NCI-H2107 (cell line): ENCODE measurements at regions not wholly inside any gene's neighbourhood (a gene's known extent, or its start where the extent isn't known, plus 50 kb on each side); places are given as distances from the start of the nearest gene placed in this dataset.
A peak's percentile ranks its signal among the peaks of the same experiment; 100 is the strongest.

Experiments used
- DNase-seq: peaks from one replicate; lab custom pipeline; 2025; lab: John Stamatoyannopoulos, UW

DNA sequence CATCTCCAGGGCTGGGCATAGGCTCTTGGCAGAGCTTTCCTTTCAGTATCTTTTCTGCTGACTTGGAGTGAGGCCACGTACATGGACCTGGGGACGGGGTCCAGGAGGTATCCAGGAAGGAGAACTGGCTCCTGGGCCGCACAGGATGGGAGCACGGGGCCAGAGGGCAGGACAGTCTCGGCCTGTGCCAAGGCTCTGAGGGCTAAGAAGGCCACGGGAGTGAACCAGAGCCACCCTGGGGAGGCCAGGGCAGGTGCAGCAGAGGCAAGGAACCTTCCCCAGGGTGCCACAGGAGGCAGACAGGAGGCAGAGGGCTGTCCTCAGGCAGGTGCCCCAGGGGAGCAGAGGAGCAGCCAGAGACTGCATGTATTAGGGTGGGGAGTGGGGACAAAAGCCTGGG, 50.3 kb downstream of the PLXNA1 start:
- no peak for DNase-seq

DNA sequence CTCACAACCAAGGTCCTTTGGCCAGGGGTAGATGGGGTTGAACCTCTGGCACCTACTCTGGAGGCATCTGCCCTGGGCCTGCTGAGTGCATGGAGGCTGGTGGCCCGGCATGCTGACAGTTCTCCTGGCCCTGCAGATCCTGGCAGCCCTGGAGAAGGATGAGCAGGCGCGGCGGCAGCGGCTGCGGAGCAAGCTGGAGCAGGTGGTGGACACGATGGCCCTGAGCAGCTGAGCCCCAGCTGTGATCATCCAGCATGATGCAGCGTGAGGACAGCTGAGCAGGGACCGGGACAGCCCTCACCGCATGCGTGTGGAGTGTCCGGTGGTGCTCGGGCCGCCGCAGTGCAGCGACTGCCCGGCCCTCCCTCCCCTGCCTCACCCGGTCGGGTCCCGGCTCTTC, 50.9 kb downstream of the PLXNA1 start:
- no peak for DNase-seq

DNA sequence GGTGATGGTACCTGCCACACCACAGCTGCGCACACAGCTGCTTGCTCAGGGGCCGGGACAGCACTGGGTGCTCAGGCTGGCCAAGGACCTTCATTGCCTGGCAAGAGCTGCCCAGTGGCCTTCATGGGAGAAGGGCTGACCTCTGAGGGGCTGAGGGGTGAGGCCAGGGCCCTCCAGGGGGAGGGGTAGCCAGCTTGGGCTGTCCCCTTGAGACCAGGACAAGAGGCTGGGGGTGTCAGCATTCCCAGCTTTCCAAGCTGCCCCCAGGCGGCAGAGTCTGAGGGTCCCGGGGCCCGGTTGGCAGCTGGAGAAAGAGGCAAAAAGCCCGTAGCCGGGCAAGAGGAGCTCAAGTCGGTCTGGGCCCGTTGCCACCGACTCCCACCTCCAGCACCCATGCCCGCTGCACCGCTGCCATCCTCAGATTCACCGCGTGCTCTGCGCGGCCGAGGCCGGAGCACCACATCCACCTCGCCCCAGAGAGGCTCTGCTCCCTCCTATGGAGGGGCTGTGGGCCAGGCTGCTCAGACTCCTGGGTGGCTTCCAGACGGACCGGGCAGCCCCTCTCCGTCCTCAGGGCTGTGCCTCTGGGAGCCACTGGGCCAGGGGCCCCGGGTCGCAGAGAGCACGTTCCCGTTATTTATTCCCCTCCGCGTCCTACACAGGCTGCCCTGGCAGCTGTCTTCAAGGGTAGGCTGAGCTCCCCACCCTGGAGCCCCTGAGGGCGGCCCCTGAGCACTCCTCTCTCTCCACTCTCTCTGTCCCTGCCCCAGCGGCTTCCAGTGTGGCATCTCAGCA, 51.5 kb downstream of the PLXNA1 start:
- no peak for DNase-seq

GRCh38 chr3:127034990-127035652, 52.2 kb downstream of the PLXNA1 start:
- DNase-seq, result no peak

GRCh38 chr3:127035677-127036076, 52.8 kb downstream of the PLXNA1 start:
- no peak for DNase-seq

DNA sequence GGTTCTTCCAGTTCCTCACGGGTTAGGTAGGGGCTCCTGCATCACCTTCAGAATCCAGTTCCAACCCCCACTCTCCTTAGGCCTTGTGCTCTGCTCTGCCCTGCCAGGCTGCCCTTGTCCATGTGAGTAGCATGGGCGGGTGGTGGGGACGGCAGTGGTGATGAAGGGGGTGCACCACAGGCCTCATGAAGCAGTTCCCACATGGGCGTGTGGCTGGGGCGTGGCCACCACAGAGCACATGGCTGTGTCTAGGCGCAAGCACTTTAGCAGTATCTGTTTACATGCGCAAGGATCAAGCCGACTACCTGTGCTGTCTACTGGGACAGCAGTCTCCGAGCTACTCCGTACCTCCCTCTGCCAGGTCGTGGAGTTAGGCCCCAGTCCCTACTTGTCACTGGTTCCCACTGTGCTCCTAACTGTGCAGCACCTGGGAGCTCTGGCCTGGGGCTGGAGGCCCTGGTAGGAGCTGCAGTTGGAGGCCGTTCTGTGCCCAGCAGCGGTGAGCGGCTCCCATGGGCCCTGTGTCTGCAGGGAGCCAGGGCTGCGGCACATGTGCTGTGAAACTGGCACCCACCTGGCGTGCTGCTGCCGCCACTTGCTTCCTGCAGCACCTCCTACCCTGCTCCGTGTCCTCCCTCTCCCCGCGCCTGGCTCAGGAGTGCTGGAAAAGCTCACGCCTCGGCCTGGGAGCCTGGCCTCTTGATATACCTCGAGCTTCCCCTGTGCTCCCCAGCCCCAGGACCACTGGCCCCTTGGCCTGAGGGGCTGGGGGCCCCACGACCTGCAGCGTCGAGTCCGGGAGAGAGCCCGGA, 53.5 kb downstream of the PLXNA1 start:
- peak; percentile 80 for DNase-seq

DNA sequence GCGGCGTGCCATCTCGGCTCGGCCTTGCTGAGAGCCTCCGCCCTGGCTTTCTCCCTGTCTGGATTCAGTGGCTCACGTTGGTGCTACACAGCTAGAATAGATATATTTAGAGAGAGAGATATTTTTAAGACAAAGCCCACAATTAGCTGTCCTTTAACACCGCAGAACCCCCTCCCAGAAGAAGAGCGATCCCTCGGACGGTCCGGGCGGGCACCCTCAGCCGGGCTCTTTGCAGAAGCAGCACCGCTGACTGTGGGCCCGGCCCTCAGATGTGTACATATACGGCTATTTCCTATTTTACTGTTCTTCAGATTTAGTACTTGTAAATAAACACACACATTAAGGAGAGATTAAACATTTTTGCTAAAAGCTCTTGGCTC, 54.1 kb downstream of the PLXNA1 start:
- no peak for DNase-seq

DNA sequence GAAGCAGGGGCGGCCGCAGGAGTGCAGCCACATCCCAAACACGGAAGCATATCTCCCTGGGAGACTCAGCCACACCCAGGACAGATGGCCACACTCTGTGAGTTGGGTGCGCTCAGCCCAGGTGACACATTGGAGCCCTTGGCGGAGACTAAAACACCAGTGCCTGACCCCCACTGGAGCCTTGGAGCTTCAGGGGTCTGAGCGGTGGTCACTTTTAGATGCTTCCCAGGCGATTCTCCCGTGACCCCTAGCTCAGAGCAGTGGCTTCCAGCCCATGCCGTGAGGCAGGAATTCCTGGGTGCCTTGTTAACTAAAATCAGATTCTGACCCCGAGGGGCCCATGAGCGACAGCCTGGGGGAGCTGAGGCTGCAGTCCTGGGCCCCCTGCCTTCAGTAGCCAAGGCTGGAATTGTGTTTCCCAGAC, 54.5 kb downstream of the PLXNA1 start:
- no peak for DNase-seq

- DNase-seq, result no peak
Observed at GRCh38 chr3:127037971-127038446, 55.1 kb downstream of the PLXNA1 start.

- no peak for DNase-seq
Observed at GRCh38 chr3:127038466-127038865, 55.6 kb downstream of the PLXNA1 start.

GRCh38 chr3:127038923-127039581, 56.1 kb downstream of the PLXNA1 start:
- DNase-seq, result no peak

DNA sequence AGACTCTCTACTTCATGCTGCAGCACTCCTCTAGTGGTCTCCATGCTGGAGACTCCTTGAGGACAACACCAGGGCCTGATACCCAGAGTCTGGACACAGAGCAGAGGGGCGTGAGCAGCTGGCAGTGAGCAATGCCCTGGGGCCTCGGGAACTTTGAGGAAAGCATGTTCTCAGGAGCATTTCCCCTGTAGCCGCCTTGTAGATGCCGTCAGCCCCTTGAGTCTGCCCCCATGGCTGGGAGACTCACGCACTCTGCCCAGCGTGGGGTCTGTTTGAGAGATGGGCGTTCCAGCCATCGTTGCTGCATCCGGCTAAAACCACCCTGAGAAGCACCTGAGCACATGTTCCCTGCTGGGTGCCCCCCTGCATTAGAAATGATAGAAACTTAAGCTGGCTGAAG, 56.8 kb downstream of the PLXNA1 start:
- DNase-seq, result no peak

DNA sequence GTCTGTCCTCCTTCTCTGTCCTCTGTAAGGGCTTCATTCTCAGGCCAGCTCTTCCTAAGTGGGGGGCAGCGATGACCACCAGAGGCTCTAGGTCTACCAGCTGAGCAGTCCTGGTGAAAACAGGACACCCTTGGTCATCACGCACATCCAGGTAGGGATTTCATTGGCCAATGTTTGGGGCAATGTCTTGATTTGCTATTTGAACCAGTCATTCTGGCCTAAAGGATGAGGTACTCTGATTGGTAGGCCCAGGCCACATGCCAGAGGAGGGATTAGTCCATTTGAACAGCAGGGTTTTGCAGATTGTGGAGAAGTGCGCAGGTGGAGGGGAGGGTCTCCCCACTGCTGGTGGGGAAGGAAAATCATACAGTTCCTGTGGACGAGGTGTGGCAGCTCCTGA, 57.3 kb downstream of the PLXNA1 start:
- no peak for DNase-seq

- no peak for DNase-seq
Observed at GRCh38 chr3:127041264-127041820, 58.4 kb downstream of the PLXNA1 start.

DNA sequence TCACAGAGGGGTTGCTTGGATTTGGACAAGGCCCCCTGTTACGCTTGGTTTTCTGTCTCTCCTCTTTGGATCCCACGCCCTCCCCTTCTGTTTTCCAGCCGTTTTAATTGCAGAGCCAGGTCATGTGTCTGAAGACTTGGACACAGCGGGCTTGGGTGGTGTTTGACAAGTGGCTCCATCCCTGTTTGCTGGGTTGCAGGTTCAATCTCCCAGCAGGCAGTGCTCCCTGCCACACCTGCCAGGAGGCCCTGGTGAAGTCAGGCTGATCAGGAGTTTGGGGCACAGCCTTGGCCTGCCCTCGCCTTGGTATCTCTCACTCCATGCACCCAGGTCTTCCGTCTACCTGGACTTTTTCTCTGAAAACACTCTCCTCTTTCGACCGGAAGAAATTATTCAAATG, 59.0 kb downstream of the PLXNA1 start:
- no peak for DNase-seq

DNA sequence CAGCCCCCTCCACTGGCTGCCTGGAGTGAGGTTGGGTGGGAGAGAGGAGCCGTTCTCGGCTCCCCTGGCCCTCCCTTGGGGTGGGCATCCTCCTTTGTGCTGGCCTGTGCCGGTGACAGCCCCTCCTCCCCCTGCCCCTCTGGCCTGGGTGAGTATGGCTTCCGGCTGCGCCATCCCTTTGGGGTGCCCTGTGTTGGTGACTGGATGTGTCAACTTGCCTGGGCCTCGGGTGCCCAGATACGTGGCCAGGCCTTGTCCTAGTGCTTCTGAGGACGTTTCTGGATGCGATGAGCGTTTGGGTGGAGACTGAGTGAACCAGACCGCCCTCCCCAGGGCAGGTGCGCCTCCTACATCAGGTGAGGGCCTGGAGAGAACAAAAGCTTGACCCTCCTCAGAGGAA, 59.7 kb downstream of the PLXNA1 start:
- no peak for DNase-seq

GRCh38 chr3:127043041-127043641, 60.2 kb downstream of the PLXNA1 start:
- no peak for DNase-seq

DNA sequence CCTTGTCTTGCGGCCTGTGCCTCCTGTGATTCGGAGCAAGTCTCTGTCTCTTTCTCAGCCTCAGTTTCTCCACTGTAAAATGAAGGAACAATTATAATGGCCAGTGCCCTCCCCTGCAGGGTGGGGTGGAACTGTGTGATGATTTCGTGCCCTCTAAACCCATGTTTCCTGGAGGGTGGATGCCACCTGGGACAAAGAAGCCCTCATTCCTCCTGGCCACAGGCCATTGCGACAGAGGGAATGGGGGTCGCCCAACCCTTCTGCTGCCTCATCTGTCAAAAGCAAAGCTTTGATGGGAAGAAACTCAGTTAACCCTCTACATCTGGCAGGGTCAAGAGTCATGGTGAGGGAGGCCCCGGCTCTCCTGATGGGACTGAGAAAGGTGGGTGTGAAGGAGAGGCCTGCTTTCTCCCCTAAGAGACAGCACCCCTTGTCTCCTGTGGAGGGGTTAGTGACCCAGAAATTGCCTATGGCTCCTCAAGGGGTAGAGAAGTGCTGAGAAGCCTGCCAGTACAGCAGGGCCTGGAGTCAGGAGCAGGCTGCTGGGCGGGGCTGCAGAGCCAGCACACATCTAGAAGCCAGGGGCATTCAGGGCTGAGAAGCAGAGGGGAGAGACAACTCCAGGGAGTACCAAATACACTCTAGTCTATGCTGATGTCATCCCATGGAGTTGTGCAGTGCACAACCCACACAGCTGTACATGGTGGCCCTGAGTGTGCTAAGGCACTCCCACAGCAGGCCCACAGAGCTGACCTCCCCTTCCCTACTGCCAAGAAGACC, 61.0 kb downstream of the PLXNA1 start:
- no peak for DNase-seq

GRCh38 chr3:127044996-127045395, 62.1 kb downstream of the PLXNA1 start:
- no peak for DNase-seq

GRCh38 chr3:127045435-127046045, 62.6 kb downstream of the PLXNA1 start:
- no peak for DNase-seq
